Progenitor cell of endocrine pancreas (in vitro differentiated cells): ENCODE measurements at regions not wholly inside any gene's neighbourhood (a gene's known extent, or its start where the extent isn't known, plus 50 kb on each side); places are given as distances from the start of the nearest gene placed in this dataset.

Experiments used
- DNase-seq: peaks from one replicate; pipeline ENCODE4 v3.0.0; 2021; ENCODE audit warnings: low spot score; ENCODE audit not compliant: unreplicated experiment
- H3K27ac Mint-ChIP-seq: 2 replicates; pipeline ENCODE4 v1.8.0; 2021; ENCODE audit warnings: mild to moderate bottlenecking, moderate library complexity, mixed read lengths
- H3K27me3 Mint-ChIP-seq: 2 replicates; pipeline ENCODE4 v1.8.0; 2021; ENCODE audit warnings: mixed read lengths
- H3K36me3 Mint-ChIP-seq: 2 replicates; pipeline ENCODE4 v1.8.0; 2022; ENCODE audit warnings: mixed read lengths; ENCODE audit not compliant: insufficient read depth
- H3K4me1 Mint-ChIP-seq: 2 replicates; pipeline ENCODE4 v1.8.0; 2021; ENCODE audit warnings: low read depth, mixed read lengths
- H3K4me3 Mint-ChIP-seq: 2 replicates; pipeline ENCODE4 v1.8.0; 2021; ENCODE audit warnings: low read depth, mild to moderate bottlenecking, moderate library complexity, mixed read lengths
- H3K9me3 Mint-ChIP-seq: 2 replicates; pipeline ENCODE4 v1.8.0; 2021; ENCODE audit warnings: low read depth, mixed read lengths
- TF ChIP-seq, protein P1 (sequence below): fragments of 200-600 bp; sonication (generic); IDR thresholded peaks from one replicate; pipeline ENCODE4 v1.5.0; 2021; ENCODE audit warnings: antibody characterized with exemption, mild to moderate bottlenecking; ENCODE audit not compliant: unreplicated experiment

DNA sequence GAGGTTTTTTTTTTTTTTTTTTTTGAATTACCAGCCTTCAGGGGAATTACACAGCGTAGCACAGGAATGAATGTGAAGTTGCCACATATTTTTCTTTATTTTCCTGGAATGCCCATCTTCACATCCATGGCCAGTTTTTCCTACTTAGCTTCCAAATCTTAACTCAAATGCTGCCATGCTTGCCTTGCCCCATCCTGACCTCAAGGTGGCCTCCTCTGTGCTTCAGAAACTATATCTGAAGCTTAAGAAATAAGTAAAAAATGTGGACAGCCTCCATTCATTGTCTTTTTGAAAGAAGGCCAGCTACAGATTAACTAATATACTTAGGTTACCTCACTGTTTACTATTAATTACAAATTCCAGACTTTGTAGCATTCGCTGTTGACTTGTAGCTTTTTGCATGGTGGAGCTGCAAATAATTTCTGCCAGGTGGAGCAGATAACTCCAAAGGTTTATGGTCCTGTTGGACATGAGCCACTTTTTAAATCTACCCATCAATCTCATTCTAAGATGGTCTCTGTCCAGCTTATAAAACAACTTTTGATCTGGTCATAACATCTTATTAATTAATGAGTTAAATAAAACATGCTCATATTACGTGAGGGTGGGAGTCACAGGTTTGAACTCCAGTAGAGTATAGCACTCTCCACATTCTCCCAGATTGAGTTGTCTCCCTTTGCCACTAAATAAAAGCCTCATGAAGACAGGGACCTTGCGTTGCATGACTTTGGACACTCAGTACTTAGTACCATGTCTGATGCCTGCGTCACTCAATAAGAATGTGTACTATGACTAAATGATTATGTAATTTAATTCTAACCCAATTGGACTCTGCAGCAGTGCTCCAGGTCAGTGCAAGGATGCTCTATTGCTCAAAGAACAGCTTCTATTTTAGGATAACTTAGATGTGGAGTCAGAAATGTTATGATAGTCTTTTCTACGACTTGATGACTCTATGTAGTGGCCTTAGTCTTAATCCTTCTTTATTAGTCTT is 678.6 kb upstream of the CITED2 start:
- Mint-ChIP-seq H3K4me3 (no peak overlapping the region), H3K36me3 (no peaks in the 10 kb centered on the region), H3K9me3 (no peaks in the 10 kb centered on the region), H3K27ac (no peak overlapping the region), H3K4me1 (peaks cover 4% of the 10 kb centered on the region), H3K27me3 (no peaks in the 10 kb centered on the region)
- DNase-seq, result no peak
- TF ChIP-seq, protein P1, sequence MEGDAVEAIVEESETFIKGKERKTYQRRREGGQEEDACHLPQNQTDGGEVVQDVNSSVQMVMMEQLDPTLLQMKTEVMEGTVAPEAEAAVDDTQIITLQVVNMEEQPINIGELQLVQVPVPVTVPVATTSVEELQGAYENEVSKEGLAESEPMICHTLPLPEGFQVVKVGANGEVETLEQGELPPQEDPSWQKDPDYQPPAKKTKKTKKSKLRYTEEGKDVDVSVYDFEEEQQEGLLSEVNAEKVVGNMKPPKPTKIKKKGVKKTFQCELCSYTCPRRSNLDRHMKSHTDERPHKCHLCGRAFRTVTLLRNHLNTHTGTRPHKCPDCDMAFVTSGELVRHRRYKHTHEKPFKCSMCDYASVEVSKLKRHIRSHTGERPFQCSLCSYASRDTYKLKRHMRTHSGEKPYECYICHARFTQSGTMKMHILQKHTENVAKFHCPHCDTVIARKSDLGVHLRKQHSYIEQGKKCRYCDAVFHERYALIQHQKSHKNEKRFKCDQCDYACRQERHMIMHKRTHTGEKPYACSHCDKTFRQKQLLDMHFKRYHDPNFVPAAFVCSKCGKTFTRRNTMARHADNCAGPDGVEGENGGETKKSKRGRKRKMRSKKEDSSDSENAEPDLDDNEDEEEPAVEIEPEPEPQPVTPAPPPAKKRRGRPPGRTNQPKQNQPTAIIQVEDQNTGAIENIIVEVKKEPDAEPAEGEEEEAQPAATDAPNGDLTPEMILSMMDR, result peak; percentile 43

DNA sequence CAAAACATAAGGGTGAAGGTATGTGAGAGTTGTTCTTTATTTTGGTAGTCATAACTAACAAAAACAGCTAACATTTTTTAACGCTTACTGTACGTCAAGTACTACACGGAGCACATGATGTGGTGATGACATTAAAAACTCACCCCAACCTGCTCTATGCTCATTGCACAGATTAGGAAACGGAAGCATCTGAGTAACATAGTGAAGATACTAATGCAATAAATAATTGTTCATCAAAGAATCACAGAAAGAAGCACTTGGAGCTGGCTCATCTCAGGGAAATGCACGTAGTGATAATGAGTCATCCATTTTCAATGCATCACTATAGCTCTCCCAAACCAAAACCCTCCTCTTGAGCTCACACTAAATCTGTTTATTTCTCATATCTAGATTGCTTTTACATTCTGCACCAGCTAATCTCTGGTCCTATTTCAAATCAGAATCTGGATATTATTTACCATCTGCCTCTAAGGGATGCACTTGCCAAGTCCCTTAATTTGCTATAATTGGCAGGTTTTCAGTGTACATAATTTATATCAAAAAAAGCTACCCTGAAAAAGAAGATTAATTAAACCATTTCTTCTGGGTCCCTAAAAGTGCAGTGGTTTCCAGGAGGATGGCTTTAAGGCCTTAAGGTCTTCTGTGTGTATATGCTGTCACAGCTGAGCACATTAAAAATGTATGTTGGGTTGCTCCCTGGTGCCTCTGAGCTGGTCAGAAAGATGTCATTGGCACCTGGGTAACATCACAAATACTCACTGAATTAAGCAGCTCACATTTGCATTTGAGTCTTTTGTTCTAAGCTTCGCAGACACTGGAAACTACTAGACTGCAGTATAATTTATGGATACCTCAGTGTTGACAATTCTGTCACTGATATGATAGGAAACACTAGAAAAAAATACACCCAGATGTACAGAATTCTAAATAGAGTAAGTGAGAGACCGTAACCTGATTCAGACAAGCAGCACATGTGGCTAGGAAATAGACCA is 677.4 kb upstream of the CITED2 start:
- Mint-ChIP-seq H3K36me3 (no peaks in the 10 kb centered on the region), H3K27ac (no peak overlapping the region), H3K9me3 (no peaks in the 10 kb centered on the region), H3K27me3 (no peaks in the 10 kb centered on the region), H3K4me1 (peaks cover 4% of the 10 kb centered on the region), H3K4me3 (no peak overlapping the region)
- TF ChIP-seq, protein P1, result no peak
- no peak for DNase-seq

DNA sequence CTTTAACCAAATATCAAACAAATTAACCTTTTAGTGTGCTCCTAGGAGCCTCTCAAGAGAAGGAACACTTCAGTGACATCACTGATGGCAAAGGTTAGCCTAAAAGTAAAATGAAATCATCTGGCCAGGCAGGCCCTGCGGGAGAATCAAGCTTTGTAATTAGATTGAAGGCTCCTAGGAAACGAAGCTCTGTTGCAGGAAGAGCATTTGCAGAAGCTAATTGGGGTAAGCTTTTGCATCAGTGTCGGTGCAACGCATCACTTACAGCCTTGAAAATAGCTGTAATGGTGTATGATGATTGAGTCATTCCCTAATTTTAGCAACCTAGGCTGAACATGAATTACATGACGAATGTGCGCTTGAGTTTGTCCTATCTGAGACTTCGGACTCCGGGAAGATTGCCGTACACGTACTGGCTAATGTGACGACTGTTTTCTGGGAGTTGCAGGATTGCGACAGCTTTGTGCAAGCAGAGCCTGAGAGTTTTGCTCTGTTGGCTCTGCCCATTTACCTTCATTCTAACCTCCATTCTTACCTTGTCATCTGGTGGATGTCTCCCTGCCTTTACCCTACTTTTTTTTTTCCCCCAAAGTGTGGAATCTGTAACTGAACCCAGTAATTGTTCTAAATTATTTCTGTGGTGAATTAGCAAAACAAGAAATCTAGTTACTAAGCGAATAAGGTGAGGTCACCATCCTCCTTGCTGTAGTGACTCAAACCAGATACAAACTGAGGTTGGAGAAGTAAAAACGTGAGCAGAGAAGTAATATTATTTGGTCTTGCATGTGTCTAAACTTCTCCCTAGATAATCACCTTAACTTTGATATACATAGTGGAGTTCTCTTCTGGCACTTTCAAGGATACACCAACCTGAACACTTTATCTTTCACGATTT is 675.9 kb upstream of the CITED2 start:
- Mint-ChIP-seq H3K27ac (no peak overlapping the region), H3K4me1 (peaks cover 4% of the 10 kb centered on the region), H3K36me3 (no peaks in the 10 kb centered on the region), H3K4me3 (no peak overlapping the region), H3K9me3 (no peaks in the 10 kb centered on the region), H3K27me3 (no peaks in the 10 kb centered on the region)
- DNase-seq, result no peak
- TF ChIP-seq, protein P1, result no peak

DNA sequence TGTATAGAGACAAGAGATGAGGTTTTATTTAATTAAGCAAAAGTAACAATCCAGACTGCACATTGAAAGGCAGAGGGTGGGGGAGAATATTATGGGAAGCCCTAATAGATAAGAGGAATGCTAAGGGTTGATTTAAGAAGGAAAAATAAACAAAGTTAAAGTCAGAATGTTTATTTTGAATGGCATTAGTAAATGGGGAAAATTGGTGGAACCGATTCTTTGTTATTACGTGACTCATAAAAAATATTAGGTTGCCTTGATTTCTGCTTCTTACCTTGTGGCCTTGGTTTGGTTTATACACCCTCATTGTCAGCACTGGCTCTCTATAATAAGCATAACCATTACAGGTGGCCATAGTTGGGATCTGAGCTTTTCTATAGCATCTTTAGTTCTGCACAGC is 674.8 kb upstream of the CITED2 start:
- Mint-ChIP-seq H3K27me3 (no peaks in the 10 kb centered on the region), H3K36me3 (no peaks in the 10 kb centered on the region), H3K9me3 (no peaks in the 10 kb centered on the region), H3K4me3 (no peak overlapping the region), H3K27ac (no peak overlapping the region), H3K4me1 (peaks cover 4% of the 10 kb centered on the region)
- no peak for DNase-seq
- TF ChIP-seq, protein P1, result no peak
